Suprapubic skin (tissue), 4 donors: ENCODE measurements at regions not wholly inside any gene's neighbourhood (a gene's known extent, or its start where the extent isn't known, plus 50 kb on each side); places are given as distances from the start of the nearest gene placed in this dataset.

Experiments used
- POLR2A ChIP-seq, 2 donors: fragments of 450-650 bp; IDR thresholded peaks; one replicate each; pipeline ENCODE4 v1.6.1; 2017; ENCODE audit warnings: antibody characterized with exemption in 2 of 2, mild to moderate bottlenecking in 2 of 2, moderate library complexity in 2 of 2
- POLR2AphosphoS5 ChIP-seq, 3 donors: sonication (generic); formaldehyde crosslinking; IDR thresholded peaks; one replicate each; pipeline ENCODE4 v1.6.1; 2017; ENCODE audit warnings: antibody characterized with exemption in 3 of 3
- TF ChIP-seq, protein P1 (sequence below), 2 donors: fragments of 200-600 bp in 1 of 2; fragments of 450-650 bp in 1 of 2; sonication (generic) in 1 of 2; IDR thresholded peaks; one replicate each; pipeline ENCODE4 v1.5.1; 2016 to 2019; ENCODE audit warnings: antibody characterized with exemption in 2 of 2, mild to moderate bottlenecking in 1 of 2, moderate library complexity in 1 of 2

DNA sequence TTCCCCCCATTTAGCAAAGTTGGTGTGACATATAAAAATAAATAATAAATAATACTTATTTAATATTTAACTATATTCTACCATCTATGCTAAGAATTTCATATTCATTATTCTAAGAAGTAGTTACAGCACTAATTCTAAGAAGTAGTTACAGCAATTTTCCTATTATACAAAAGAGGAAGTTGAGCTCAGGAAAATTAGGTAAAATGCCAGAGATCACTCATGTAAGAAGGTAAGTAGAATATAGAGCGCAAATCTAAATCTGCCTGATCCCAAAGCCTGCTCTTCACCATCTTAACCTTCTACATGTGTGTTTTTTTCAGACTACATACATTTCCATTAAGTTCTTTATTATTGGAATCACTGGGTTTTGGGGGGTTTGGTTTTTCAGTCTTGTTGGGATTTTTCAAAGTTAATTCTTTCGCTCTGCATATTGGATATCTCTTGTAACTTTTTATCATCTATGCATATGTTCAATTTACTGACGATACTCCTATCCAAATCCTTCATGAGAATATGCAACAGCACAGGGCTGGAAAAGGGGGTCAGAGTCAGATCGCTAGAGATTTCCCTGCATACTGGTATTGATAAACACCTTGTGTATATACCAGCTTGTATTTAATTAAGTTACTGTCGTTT lies 852.1 kb downstream of the MAT2B start:
- TF ChIP-seq, protein P1, sequence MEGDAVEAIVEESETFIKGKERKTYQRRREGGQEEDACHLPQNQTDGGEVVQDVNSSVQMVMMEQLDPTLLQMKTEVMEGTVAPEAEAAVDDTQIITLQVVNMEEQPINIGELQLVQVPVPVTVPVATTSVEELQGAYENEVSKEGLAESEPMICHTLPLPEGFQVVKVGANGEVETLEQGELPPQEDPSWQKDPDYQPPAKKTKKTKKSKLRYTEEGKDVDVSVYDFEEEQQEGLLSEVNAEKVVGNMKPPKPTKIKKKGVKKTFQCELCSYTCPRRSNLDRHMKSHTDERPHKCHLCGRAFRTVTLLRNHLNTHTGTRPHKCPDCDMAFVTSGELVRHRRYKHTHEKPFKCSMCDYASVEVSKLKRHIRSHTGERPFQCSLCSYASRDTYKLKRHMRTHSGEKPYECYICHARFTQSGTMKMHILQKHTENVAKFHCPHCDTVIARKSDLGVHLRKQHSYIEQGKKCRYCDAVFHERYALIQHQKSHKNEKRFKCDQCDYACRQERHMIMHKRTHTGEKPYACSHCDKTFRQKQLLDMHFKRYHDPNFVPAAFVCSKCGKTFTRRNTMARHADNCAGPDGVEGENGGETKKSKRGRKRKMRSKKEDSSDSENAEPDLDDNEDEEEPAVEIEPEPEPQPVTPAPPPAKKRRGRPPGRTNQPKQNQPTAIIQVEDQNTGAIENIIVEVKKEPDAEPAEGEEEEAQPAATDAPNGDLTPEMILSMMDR (IDR thresholded peaks at IDR 0.05): no peak
- TF ChIP-seq POLR2AphosphoS5 (IDR thresholded peaks at IDR 0.05) (no peak), POLR2A (IDR thresholded peaks at IDR 0.05) (no peak)
